Transverse colon (tissue), 4 donors: ENCODE measurements at regions not wholly inside any gene's neighbourhood (a gene's known extent, or its start where the extent isn't known, plus 50 kb on each side); places are given as distances from the start of the nearest gene placed in this dataset.
A peak's percentile ranks its signal among the peaks of the same experiment; 100 is the strongest.

ENCODE experiments used
- DNase-seq: peaks from one replicate; pipeline ENCODE4 v3.0.0-alpha.2; 2019
- H3K27ac ChIP-seq, 4 donors: fragments of 200-600 bp; sonication (generic); 2 replicates each; pipeline ENCODE4 v1.5.1; 2016 to 2018; ENCODE audit warnings: inconsistent platforms in 4 of 4
- H3K27me3 ChIP-seq: fragments of 200-600 bp; sonication (generic); 2 replicates; pipeline ENCODE4 v1.5.1; 2017; ENCODE audit warnings: inconsistent platforms
- H3K36me3 ChIP-seq, 4 donors: fragments of 200-600 bp; sonication (generic); 2 replicates each; pipeline ENCODE4 v1.5.1; 2017 to 2019; ENCODE audit warnings: inconsistent platforms in 4 of 4
- H3K4me1 ChIP-seq, 4 donors: fragments of 200-600 bp; sonication (generic); 2 replicates each; pipeline ENCODE4 v1.5.1; 2017 to 2020; ENCODE audit warnings: inconsistent platforms in 4 of 4
- H3K4me3 ChIP-seq, 4 donors: fragments of 200-600 bp; sonication (generic); 1 replicate in 1 of 4; 2 replicates in 3 of 4; pipeline versions ENCODE4 v1.5.1 to v1.6.1; 2017 to 2019; ENCODE audit warnings: inconsistent platforms in 4 of 4
- H3K9me3 ChIP-seq, 2 donors: fragments of 200-600 bp; sonication (generic); 2 replicates each; pipeline ENCODE4 v1.5.1; 2017 to 2019; ENCODE audit warnings: inconsistent platforms in 2 of 2
- EP300 ChIP-seq: sonication (generic); formaldehyde crosslinking; IDR thresholded peaks from one replicate; pipeline ENCODE4 v1.6.1; 2017; ENCODE audit warnings: antibody characterized with exemption, low read depth
- POLR2A ChIP-seq: fragments of 450-650 bp; IDR thresholded peaks from one replicate; pipeline ENCODE4 v1.6.1; 2016; ENCODE audit warnings: antibody characterized with exemption, mild to moderate bottlenecking, moderate library complexity
- POLR2AphosphoS5 ChIP-seq, 3 donors: sonication (generic); formaldehyde crosslinking; IDR thresholded peaks; one replicate each; pipeline ENCODE4 v1.6.1; 2016; ENCODE audit warnings: antibody characterized with exemption in 3 of 3
- WGBS, 2 donors: methylation state at CpG; one replicate each; pipeline ENCODE4 v1.1.5; 2018; ENCODE audit warnings: low coverage in 1 of 2; 5-methylcytosine and 5-hydroxymethylcytosine counted together
- in situ Hi-C, 4 donors: fragments of 200-750 bp; cut with MboI; loops; one replicate each; pipeline versions ENCODE4 v1.15.0 to v1.15.1; 2017; ENCODE audit warnings: low sequenced_read_pairs in 3 of 4, low pct_ligation_motif_present in 1 of 4, low pct_unique_long_range_greater_than_20kb in 1 of 4
- intact Hi-C: fragments of 100-400 bp; cut with DNase I; formaldehyde crosslinking; loops from one replicate; pipeline ENCODE4 v1.15.1; 2023; ENCODE audit warnings: low total_unique reads
- TF ChIP-seq, protein P1 (sequence below), 5 experiments: fragments of 200-600 bp in 3 of 5; fragments of 450-650 bp in 2 of 5; sonication (generic) in 3 of 5; IDR thresholded peaks; 1 replicate in 2 of 5; 2 replicates in 3 of 5; pipeline ENCODE4 v1.5.1; 2016 to 2017; ENCODE audit warnings: antibody characterized with exemption in 5 of 5, inconsistent platforms in 3 of 5, mild to moderate bottlenecking in 2 of 5, moderate library complexity in 1 of 5

DNA sequence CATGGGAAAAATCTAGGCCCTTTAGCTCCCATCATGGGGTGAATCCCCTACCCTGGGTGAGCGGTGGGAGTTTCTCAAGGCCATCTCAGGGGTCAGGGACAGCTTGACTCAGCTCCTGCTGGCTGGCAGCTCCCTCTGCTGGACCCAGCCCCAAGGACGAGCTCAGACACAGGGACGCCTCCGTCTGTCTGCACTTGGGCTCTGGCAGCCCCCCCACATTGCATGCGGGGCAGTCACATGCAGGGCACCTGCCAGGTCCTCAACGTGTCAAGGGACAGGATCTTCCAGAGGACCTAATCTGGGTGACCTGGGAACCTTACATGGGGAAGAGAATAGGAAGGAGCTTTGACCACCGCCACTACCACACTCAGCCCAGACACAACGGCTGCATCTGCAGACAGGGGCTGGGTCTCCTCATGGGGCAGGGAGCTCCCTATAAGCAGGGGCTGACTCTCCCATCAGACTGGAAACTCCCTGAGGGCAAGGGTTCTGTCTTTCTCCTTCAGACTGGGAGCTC, 173.4 kb downstream of the MRPL14 start:
- in situ Hi-C loops, result loop anchor here in 1 of 4 donors (10.0 kb wide), 1 partner anchor 189 kb away; no protein-coding TSS in a partner anchor

GRCh38 chr6:43953256-43953655, 174.0 kb downstream of the MRPL14 start:
- WGBS, 2 donors, result 92% methylated on average over 2 of the region's 2 CpGs; no CpG with 5 or more reads in 1 of the 2 donors
- no peak overlapping the region for H3K4me3 ChIP-seq
- in situ Hi-C loops (loop anchor here in 1 of 4 donors (10.0 kb wide), 1 partner anchor 188 kb away; no protein-coding TSS in a partner anchor), intact Hi-C loops (no loop called here)
- peaks cover 2% of the 10 kb centered on the region for H3K27me3 ChIP-seq
- TF ChIP-seq EP300 (no peak), POLR2AphosphoS5 (IDR thresholded peaks at IDR 0.05) (no peak), POLR2A (no peak)
- TF ChIP-seq, protein P1, sequence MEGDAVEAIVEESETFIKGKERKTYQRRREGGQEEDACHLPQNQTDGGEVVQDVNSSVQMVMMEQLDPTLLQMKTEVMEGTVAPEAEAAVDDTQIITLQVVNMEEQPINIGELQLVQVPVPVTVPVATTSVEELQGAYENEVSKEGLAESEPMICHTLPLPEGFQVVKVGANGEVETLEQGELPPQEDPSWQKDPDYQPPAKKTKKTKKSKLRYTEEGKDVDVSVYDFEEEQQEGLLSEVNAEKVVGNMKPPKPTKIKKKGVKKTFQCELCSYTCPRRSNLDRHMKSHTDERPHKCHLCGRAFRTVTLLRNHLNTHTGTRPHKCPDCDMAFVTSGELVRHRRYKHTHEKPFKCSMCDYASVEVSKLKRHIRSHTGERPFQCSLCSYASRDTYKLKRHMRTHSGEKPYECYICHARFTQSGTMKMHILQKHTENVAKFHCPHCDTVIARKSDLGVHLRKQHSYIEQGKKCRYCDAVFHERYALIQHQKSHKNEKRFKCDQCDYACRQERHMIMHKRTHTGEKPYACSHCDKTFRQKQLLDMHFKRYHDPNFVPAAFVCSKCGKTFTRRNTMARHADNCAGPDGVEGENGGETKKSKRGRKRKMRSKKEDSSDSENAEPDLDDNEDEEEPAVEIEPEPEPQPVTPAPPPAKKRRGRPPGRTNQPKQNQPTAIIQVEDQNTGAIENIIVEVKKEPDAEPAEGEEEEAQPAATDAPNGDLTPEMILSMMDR (IDR thresholded peaks at IDR 0.05), result no peak
- no peak for DNase-seq
- no peak overlapping the region for H3K27ac ChIP-seq
- no peaks in the 10 kb centered on the region for H3K4me1 ChIP-seq
- peaks cover 0 to 3% of the 10 kb centered on the region in 2 donors for H3K9me3 ChIP-seq
- no peaks in the 10 kb centered on the region for H3K36me3 ChIP-seq

More for the DNA sequence above, 173.4 kb downstream of the MRPL14 start:
- H3K4me1 ChIP-seq, result no peaks in the 10 kb centered on the region
- H3K9me3 ChIP-seq, result peaks cover 0 to 3% of the 10 kb centered on the region in 2 donors
- H3K36me3 ChIP-seq, result no peaks in the 10 kb centered on the region
- TF ChIP-seq EP300, result no peak
- TF ChIP-seq, protein P1 (IDR thresholded peaks at IDR 0.05), result peak in 1 of 5 experiments; percentile 14
- intact Hi-C loops, result no loop called here
- H3K4me3 ChIP-seq, result no peak overlapping the region
- H3K27ac ChIP-seq, result no peak overlapping the region
- WGBS, 2 donors, result 51% methylated on average over 7 of the region's 8 CpGs; no CpG with 5 or more reads in 1 of the 2 donors
- DNase-seq, result no peak
- H3K27me3 ChIP-seq, result peaks cover 3% of the 10 kb centered on the region

- Histone ChIP-seq H3K9me3 (peaks cover 0 to 3% of the 10 kb centered on the region in 2 donors), H3K27me3 (no peaks in the 10 kb centered on the region), H3K27ac (no peak overlapping the region), H3K36me3 (no peaks in the 10 kb centered on the region), H3K4me3 (no peak overlapping the region), H3K4me1 (no peaks in the 10 kb centered on the region)
- WGBS, 2 donors, result 57 to 82% methylated on average over 1 of the region's 1 CpG
- DNase-seq, result no peak
- TF ChIP-seq, protein P1 (IDR thresholded peaks at IDR 0.05), result peak in 1 of 5 experiments; percentile 9
- TF ChIP-seq EP300, result no peak
- intact Hi-C loops, result no loop called here
- in situ Hi-C loops, result loop anchor here in 1 of 4 donors (10.0 kb wide), 1 partner anchor 188 kb away; no protein-coding TSS in a partner anchor
Measured at GRCh38 chr6:43952746-43953145, 174.5 kb downstream of the MRPL14 start.

DNA sequence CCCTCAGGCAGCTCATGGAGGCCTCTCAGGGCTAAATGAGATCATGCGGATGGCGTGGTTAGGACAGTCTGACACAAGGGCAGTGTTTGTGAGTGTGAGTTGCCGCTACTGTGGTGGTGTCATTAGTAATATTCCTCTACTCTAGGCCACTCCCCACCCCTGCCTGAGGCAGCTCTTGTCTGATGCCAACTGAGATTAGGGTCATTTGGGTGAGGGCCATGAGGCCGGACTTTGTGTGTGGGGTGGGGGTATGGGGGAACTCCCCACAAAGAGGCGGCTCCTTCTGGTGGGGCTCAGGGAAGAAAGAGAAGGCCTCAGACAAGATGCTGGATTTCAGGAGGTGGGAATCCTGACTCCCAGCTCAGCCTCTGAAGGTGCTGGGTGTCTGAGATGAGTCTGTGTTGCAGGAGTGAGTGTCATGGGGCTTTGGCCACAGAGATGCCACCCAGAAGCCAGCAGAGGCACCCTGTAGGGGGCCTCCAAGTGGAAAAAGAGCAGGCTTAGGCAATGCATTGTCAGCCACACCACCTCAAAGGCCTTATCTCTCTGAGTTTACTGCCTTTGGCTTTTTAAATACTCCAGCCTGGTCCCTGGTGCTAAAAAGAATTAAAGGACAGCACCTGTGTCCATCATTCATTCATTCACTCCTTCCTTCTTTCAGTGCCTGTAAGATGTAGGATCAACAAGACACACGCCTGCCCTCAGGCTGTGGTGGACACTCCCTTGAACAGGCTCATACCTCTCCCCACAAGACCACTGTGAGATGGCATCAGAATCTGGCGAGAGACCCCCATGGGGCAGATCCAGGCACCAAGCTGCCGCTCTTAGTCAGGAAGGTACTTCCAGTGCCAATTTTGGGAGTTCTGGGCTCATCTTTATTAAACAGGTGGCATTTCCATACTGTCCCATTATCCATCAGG, 175.2 kb downstream of the MRPL14 start:
- 84% methylated on average over 8 of the region's 8 CpGs; no CpG with 5 or more reads in 1 of the 2 donors for WGBS, 2 donors
- Histone ChIP-seq H3K4me3 (no peak overlapping the region), H3K27ac (no peak overlapping the region), H3K27me3 (no peaks in the 10 kb centered on the region), H3K36me3 (no peaks in the 10 kb centered on the region), H3K9me3 (peaks cover 0 to 3% of the 10 kb centered on the region in 2 donors), H3K4me1 (no peaks in the 10 kb centered on the region)
- DNase-seq, result no peak
- intact Hi-C loops, result no loop called here
- TF ChIP-seq POLR2AphosphoS5 (IDR thresholded peaks at IDR 0.05) (no peak), POLR2A (no peak), EP300 (no peak)
- TF ChIP-seq, protein P1 (IDR thresholded peaks at IDR 0.05), result no peak
- in situ Hi-C loops, result loop anchor here in 1 of 4 donors (10.0 kb wide), 1 partner anchor 187 kb away; no protein-coding TSS in a partner anchor
